HuH-7 (cell line): ENCODE measurements at regions not wholly inside any gene's neighbourhood (a gene's known extent, or its start where the extent isn't known, plus 50 kb on each side); places are given as distances from the start of the nearest gene placed in this dataset.

Source experiments
- DNase-seq: peaks from one replicate; pipeline ENCODE4 v3.0.0; 2011; ENCODE audit warnings: low spot score

- DNase-seq, result no peak
Observed at GRCh38 chr6:48240287-48240686, 129.3 kb upstream of the PTCHD4 start.

- DNase-seq, result no peak
Observed at GRCh38 chr6:48236375-48236774, 125.4 kb upstream of the PTCHD4 start.

- no peak for DNase-seq
Observed at GRCh38 chr6:48233063-48233462, 122.1 kb upstream of the PTCHD4 start.

- DNase-seq, result no peak
Observed at GRCh38 chr6:48229841-48230240, 118.8 kb upstream of the PTCHD4 start.

- DNase-seq, result no peak
Observed at GRCh38 chr6:48222241-48222640, 111.2 kb upstream of the PTCHD4 start.

- no peak for DNase-seq
Observed at GRCh38 chr6:48213076-48213788, 102.2 kb upstream of the PTCHD4 start.

GRCh38 chr6:48212501-48212900 lies 101.5 kb upstream of the PTCHD4 start:
- DNase-seq, result no peak

GRCh38 chr6:48206091-48206490 lies 95.1 kb upstream of the PTCHD4 start:
- DNase-seq, result no peak

GRCh38 chr6:48200869-48201390 lies 89.9 kb upstream of the PTCHD4 start:
- DNase-seq, result no peak

- no peak for DNase-seq
Observed at GRCh38 chr6:48199499-48199898, 88.5 kb upstream of the PTCHD4 start.

GRCh38 chr6:48197941-48198340 lies 86.9 kb upstream of the PTCHD4 start:
- no peak for DNase-seq

- DNase-seq, result no peak
Observed at GRCh38 chr6:48194596-48195295, 83.7 kb upstream of the PTCHD4 start.

GRCh38 chr6:48188158-48188557 lies 77.2 kb upstream of the PTCHD4 start:
- no peak for DNase-seq

GRCh38 chr6:48186746-48187145 lies 75.7 kb upstream of the PTCHD4 start:
- DNase-seq, result no peak

GRCh38 chr6:48184648-48185047 lies 73.7 kb upstream of the PTCHD4 start:
- DNase-seq, result no peak

- DNase-seq, result no peak
Observed at GRCh38 chr6:48183811-48184605, 73.0 kb upstream of the PTCHD4 start.

- DNase-seq, result no peak
Observed at GRCh38 chr6:48183178-48183577, 72.2 kb upstream of the PTCHD4 start.

- DNase-seq, result no peak
Observed at GRCh38 chr6:48178700-48179099, 67.7 kb upstream of the PTCHD4 start.

GRCh38 chr6:48177786-48178185 lies 66.8 kb upstream of the PTCHD4 start:
- DNase-seq, result no peak

- DNase-seq, result no peak
Observed at GRCh38 chr6:48176645-48177308, 65.8 kb upstream of the PTCHD4 start.

- no peak for DNase-seq
Observed at GRCh38 chr6:48169635-48170034, 58.6 kb upstream of the PTCHD4 start.
